Amniotic epithelial cell (primary cell): ENCODE measurements at regions not wholly inside any gene's neighbourhood (a gene's known extent, or its start where the extent isn't known, plus 50 kb on each side); places are given as distances from the start of the nearest gene placed in this dataset.
A peak's percentile ranks its signal among the peaks of the same experiment; 100 is the strongest.

Experiments used
- DNase-seq: peaks from one replicate; pipeline ENCODE4 v3.0.0-alpha.2; 2010; ENCODE audit warnings: low read depth

GRCh38 chr7:16144361-16144760, 277.0 kb downstream of the CRPPA start:
- no peak for DNase-seq

GRCh38 chr7:16137944-16138343, 283.4 kb downstream of the CRPPA start:
- DNase-seq, result no peak

DNA sequence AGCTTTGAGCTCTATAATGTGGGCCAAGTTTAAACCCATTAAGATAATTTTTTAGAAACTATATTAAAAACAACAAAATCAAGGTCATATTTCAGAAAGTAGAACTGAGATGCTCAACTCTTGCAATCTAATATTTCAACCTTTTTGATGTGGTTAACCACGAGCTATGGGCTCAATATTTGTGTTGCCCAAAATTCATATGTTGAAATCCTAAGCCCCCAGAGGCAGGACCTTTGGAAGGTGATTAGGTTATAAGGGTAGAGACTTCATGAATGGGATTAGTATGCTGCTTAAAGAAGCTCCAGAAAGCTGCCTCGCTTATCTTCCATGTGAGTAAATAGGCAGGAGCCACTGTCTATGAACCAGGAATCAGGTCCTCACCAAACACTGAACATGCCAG, 284.4 kb downstream of the CRPPA start:
- DNase-seq, result no peak

DNA sequence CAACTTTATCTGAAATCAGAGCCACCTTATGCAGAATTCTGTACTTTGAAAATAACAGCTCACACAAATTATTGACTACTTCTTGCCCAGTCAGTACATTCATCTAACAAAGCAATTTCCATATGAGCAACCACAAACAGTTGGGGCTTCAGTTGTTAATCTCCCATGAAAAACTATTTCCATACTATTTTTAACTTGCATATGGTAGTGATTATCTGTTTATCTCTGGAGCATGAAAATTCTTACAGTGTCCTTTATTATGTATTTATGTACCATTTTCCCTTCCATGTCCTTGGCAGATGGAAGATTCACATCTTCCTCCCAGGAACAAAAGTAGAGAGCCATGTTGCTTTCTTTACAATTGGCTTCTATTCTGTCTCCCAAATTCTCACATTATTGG, 285.7 kb downstream of the CRPPA start:
- no peak for DNase-seq

- peak; percentile 4 for DNase-seq
Measured at GRCh38 chr7:16130111-16131110, 290.9 kb downstream of the CRPPA start.

DNA sequence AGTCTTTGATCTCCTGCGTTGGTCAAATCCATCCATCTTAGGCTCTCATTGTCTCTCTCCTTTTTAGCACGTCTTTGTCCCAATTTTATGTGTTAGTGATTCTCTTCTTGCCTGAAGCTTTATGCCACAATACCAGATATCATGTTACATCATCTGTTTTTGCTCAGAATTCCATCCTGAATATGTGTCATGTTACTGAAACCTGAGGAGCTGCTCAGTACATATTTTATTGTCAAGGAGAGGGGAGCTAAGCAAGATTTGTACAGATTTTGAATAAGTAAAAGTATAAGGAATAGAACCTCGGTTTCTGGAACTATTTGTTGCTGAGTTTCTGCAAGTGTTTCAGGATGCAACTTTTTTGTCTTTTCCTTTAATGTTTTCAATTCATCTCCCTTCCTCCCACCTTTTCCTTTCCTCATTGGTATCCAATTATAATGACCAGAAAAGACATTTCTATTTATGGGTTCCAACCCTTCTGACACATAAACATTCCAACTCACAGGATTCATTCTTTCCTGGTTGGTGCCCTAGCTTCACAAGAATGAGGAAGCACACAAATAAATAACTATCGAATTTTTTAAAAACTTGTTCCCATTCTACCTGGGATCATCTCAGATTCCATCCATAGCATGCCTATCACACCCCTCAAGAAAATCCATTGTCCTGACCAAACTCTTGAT, 291.8 kb downstream of the CRPPA start:
- DNase-seq, result peak; percentile 71

DNA sequence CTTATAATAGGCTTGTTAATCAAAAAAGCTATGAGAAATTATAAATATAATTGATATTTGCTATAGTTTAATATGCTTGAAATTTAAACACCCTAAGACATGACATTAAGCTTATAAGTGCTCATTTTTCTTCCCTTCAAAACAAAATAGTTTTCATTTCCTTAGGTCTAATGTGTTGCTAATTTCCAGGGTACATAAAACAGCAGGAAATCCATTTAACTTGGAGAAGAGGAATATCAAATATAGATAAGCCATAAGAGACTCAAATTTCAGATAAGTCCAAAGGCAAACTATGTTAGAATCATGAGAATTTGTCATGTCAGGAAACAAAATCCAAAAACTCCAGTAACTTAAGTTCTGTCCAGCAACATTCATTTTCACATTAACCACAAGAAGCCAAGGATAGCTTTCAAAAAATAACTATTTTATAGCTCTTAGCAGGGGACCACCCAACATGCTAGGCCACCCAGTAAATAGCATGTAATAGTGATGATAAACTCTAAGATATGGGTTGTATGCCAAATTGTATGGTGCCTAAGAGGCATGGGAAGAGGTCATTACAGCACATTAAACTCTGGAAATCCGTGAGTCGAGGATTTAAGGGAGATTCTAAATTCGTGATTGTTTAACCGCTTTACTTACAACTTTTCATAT, 298.1 kb downstream of the CRPPA start:
- DNase-seq, result no peak

DNA sequence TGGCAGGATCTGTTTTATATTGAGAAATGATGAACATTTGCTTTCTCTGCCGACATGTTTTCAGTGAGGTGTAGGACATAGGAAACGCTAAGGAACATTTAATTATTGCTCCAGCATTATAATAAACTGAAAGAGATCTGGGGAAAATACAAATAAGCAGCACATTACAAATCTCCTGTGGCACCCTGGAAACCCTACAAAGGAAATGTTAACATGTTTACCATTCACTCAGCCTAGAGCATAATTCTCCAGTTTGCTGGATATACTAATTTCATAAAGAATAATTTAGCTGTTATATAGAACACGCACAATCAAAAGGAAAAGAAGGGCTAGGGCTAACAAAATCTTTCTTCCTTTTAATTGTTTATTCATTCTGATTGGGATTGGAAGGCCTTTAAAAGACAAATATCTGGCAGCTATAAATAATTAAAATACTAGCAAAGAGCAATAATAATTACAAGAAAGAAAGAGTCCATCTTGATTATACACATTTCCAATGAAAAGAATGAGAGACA, 299.4 kb downstream of the CRPPA start:
- no peak for DNase-seq

DNA sequence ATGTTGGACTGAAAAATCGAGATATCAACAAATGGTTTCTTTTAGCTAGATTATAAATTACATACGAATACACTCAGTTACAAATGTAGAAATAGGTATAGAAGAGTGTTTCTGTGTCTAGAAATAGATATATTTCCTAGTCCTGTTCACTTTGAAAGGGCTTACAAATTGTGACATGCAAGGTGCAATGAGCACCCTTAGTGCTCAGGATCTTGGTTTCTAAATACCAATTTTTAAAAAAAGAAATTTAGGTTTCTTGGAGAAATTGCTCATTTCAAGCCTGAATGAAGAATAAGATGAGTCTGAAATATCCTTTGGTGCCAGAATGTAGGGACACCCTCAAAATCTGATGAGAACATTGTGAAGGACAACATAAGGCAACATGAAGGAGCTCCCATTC, 306.0 kb downstream of the CRPPA start:
- DNase-seq, result no peak

GRCh38 chr7:16114633-16115032, 306.7 kb downstream of the CRPPA start:
- DNase-seq, result peak; percentile 70

GRCh38 chr7:16114071-16114470, 307.3 kb downstream of the CRPPA start:
- DNase-seq, result no peak

- no peak for DNase-seq
Measured at GRCh38 chr7:16113058-16113457, 308.3 kb downstream of the CRPPA start.

DNA sequence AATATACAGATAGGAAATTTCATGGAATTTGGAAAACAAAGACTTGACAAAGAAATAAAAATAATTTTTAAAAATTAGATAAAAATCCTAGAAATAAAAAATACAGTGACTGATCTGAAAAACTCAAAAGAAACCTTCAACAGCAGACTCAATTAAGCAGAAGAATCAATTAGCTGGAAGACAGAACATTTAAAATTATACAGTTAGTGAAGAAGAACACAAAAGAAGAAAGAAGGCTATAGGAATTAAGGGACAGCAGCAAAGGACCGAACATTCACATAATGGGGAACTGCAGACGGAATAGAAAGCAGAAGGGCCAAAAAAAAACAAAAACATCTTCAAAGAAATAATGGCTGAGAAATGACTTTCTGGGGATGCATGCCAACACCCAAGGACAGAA, 314.5 kb downstream of the CRPPA start:
- no peak for DNase-seq

DNA sequence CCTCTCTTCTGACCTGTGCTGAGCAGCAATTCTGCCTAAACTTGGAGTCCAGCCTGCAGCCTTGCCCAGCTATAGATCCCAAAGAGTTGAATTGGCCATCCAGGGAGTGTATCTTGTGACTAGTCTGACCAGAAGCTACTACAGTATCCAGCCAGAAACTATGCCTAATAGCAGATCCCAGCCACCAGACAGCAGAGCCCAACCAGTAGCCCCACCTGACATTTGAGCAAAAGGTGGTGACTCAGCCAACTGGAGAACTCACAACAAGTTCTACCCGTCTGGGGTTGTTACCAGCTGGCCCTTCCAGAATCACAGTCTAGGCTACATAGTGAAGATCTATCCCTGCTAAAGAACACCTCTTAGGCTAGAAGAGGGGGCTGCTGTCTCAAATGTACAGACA, 315.0 kb downstream of the CRPPA start:
- no peak for DNase-seq

GRCh38 chr7:16099302-16099849, 322.0 kb downstream of the CRPPA start:
- no peak for DNase-seq

DNA sequence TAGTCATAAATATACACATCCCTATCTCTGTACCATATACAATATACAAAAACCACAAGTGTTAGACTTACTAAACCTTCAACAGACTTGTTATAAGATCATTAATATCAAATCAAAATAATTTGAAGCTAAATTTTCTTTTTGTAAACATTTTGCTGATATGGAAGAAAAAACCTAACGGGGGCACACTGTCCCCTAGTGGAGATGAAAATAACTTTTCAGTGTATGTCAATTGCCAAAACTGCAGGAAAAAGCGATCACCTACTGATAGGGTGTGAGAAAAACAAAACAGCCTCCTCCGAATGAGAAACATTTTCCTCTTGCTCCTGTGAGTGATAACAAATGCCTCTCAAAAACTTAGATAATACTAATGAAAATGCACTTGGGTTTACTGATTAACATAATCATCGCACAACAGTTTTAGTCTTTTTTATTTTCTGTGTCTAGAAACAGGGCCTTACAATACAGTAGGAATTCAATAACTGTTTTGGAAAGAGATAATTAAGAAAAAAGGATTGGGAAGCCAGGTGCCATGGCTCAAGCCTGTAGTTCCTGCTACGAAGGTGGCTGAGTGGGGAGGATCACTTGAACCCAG, 322.7 kb downstream of the CRPPA start:
- DNase-seq, result peak; percentile 32

- no peak for DNase-seq
Measured at GRCh38 chr7:16098058-16098457, 323.3 kb downstream of the CRPPA start.

GRCh38 chr7:16095171-16095950, 326.0 kb downstream of the CRPPA start:
- no peak for DNase-seq

- DNase-seq, result no peak
Measured at GRCh38 chr7:16094651-16095050, 326.7 kb downstream of the CRPPA start.

DNA sequence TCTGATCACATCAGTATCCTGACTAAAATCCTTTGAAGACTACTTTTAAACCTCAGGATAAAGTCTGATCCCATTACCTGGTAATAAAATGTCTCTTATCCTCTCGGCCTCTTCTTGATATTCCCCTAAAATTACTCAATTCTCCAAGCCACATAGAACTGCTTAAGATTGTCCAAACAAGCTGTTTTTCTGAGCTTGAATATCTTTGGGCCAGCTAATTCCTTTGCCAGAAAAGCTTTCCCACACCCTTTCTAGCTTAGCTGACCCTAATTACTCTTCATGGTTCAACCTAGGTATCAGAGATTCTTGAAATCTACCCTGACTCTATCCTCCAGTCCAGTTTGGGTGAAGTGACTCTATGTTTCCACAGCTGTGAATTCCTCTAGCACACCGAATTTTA, 328.6 kb downstream of the CRPPA start:
- peak; percentile 13 for DNase-seq

DNA sequence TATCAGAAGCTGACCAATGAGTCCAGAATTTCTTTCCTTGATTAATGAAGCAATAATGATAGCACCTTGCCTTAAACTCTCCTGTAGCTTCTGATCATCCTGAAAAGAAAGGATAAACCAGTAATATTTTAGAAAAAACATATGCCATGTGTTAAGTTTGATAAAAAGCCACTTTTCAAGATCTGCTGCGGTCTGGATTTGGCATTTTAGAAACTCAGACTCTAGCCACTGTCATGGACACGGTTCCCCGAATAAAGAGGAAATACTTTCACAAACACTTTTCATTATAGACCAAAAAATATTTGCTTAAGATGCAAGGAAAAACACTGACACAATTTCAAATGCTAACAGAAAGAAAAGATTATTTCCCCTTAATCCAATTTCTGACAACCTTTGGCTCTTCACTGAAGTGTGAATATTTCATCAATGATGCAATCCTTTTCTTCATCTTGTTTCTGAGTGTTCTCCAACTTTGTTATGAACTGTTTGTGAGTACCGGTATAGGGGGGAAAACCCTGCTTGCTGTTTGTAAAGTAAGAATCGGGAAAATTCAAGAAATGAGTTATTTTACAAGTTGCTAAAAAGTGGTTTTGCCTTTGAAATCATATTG, 329.5 kb downstream of the CRPPA start:
- DNase-seq, result peak; percentile 36
